ENCODE measurements at regions not wholly inside any gene's neighbourhood (a gene's known extent, or its start where the extent isn't known, plus 50 kb on each side); places are given as distances from the start of the nearest gene placed in this dataset.
"Not testable (repeated sequence)": the region's sequence is repeated elsewhere in the genome, so short reads cannot be mapped to it uniquely, and the experiment has no call there.

- DNase-seq (ENCODE audit: low read depth in 2 of 2) = no peak
These were observed 127.4 kb upstream of the G2E3 start for GRCh38 chr14:30431552-30431951.

- no peak for DNase-seq (ENCODE audit: low read depth in 2 of 2)
These were observed 118.0 kb upstream of the G2E3 start for GRCh38 chr14:30440961-30441360.

- DNase-seq (ENCODE audit: low read depth in 2 of 2) = no peak
These were observed 115.5 kb upstream of the G2E3 start for GRCh38 chr14:30443368-30444007.

- DNase-seq (ENCODE audit: low read depth in 2 of 2) = no peak
These were observed 114.5 kb upstream of the G2E3 start for GRCh38 chr14:30444451-30444850.

GRCh38 chr14:30445011-30445793 lies 113.8 kb upstream of the G2E3 start:
- no peak for DNase-seq (ENCODE audit: low read depth in 2 of 2)

GRCh38 chr14:30445852-30446251 lies 113.1 kb upstream of the G2E3 start:
- DNase-seq (ENCODE audit: low read depth in 2 of 2) = no peak

GRCh38 chr14:30450631-30451545 lies 108.1 kb upstream of the G2E3 start:
- no peak for DNase-seq (ENCODE audit: low read depth in 2 of 2)

- DNase-seq (ENCODE audit: low read depth in 2 of 2) = no peak
These were observed 102.7 kb upstream of the G2E3 start for GRCh38 chr14:30456296-30456695.

- DNase-seq (ENCODE audit: low read depth in 2 of 2) = no peak
These were observed 96.6 kb upstream of the G2E3 start for GRCh38 chr14:30462358-30462757.

GRCh38 chr14:30464481-30464880 lies 94.5 kb upstream of the G2E3 start:
- no peak for DNase-seq (ENCODE audit: low read depth in 2 of 2)

GRCh38 chr14:30468354-30468753 lies 90.6 kb upstream of the G2E3 start:
- DNase-seq (ENCODE audit: low read depth in 2 of 2) = no peak

GRCh38 chr14:30471980-30472379 lies 87.0 kb upstream of the G2E3 start:
- no peak for DNase-seq (ENCODE audit: low read depth in 2 of 2)

GRCh38 chr14:30473846-30474696 lies 84.9 kb upstream of the G2E3 start:
- DNase-seq (ENCODE audit: low read depth in 2 of 2) = not testable (repeated sequence)

- no peak for DNase-seq (ENCODE audit: low read depth in 2 of 2)
These were observed 76.7 kb upstream of the G2E3 start for GRCh38 chr14:30482276-30482675.

GRCh38 chr14:30484201-30484600 lies 74.8 kb upstream of the G2E3 start:
- DNase-seq (ENCODE audit: low read depth in 2 of 2) = no peak

GRCh38 chr14:30484976-30485375 lies 74.0 kb upstream of the G2E3 start:
- DNase-seq (ENCODE audit: low read depth in 2 of 2) = no peak

GRCh38 chr14:30496852-30497251 lies 62.1 kb upstream of the G2E3 start:
- DNase-seq (ENCODE audit: low read depth in 2 of 2) = no peak

GRCh38 chr14:30499358-30499757 lies 59.6 kb upstream of the G2E3 start:
- DNase-seq (ENCODE audit: low read depth in 2 of 2) = no peak

GRCh38 chr14:30500222-30500621 lies 58.7 kb upstream of the G2E3 start:
- DNase-seq (ENCODE audit: low read depth in 2 of 2) = no peak

- DNase-seq (ENCODE audit: low read depth in 2 of 2) = no peak
These were observed 51.7 kb upstream of the G2E3 start for GRCh38 chr14:30507209-30507608.

Data from stimulated activated CD4-positive, alpha-beta T cell treated with anti-CD3 and anti-CD28 coated beads, Interleukin-1b, Interleukin-23, amount 100 ng/mL, for 4 hours (primary cell).